ENCODE measurements at regions not wholly inside any gene's neighbourhood (a gene's known extent, or its start where the extent isn't known, plus 50 kb on each side); places are given as distances from the start of the nearest gene placed in this dataset.

- no peak for TF ChIP-seq CTCF (IDR thresholded peaks at IDR 0.05; ENCODE audit: insufficient read depth, low read length, poor library complexity, severe bottlenecking)
- no peak for TF ChIP-seq EZH2phosphoT487 (conservative IDR thresholded peaks at IDR 0.05; ENCODE audit: low read length)
These were observed 74.6 kb upstream of the BHLHE23 start for GRCh38 chr20:63081351-63081750.
